NT2/D1 (cell line): ENCODE measurements at regions not wholly inside any gene's neighbourhood (a gene's known extent, or its start where the extent isn't known, plus 50 kb on each side); places are given as distances from the start of the nearest gene placed in this dataset.

Experiments used
- DNase-seq: peaks from one replicate; pipeline ENCODE4 v3.0.0-alpha.2; 2011; ENCODE audit warnings: low read depth, low spot score
- H3K27me3 ChIP-seq: 2 replicates; pipeline ENCODE4 v1.6.0; 2011; ENCODE audit warnings: mild to moderate bottlenecking; ENCODE audit not compliant: insufficient read length, insufficient read depth
- H3K36me3 ChIP-seq: 2 replicates; pipeline ENCODE4 v1.6.1; 2011; ENCODE audit warnings: mild to moderate bottlenecking, low read length, mixed read lengths; ENCODE audit not compliant: insufficient read depth, insufficient read length
- H3K4me1 ChIP-seq: 2 replicates; pipeline ENCODE4 v1.5.1; 2011; ENCODE audit not compliant: insufficient read depth, insufficient read length
- H3K4me3 ChIP-seq: 2 replicates; pipeline ENCODE4 v1.5.1; 2011; ENCODE audit warnings: low read depth; ENCODE audit not compliant: insufficient read length
- H3K9ac ChIP-seq: 2 replicates; pipeline ENCODE4 v1.6.0; 2011; ENCODE audit warnings: low read depth; ENCODE audit not compliant: insufficient read length
- H3K9me3 ChIP-seq: 2 replicates; pipeline ENCODE4 v1.5.1; 2011; ENCODE audit warnings: mild to moderate bottlenecking, low read length; ENCODE audit not compliant: insufficient read depth
- SUZ12 ChIP-seq: IDR thresholded peaks from 2 replicates; pipeline ENCODE4 v1.6.1; 2011; ENCODE audit not compliant: insufficient read length, insufficient read depth; ENCODE audit errors: extremely low read depth
- YY1 ChIP-seq: IDR thresholded peaks from 2 replicates; pipeline ENCODE4 v1.6.1; 2011; ENCODE audit not compliant: insufficient read length, insufficient read depth
- ZNF274 ChIP-seq: IDR thresholded peaks from 2 replicates; pipeline ENCODE4 v1.6.1; 2011; ENCODE audit warnings: mild to moderate bottlenecking, low read depth, low read length

DNA sequence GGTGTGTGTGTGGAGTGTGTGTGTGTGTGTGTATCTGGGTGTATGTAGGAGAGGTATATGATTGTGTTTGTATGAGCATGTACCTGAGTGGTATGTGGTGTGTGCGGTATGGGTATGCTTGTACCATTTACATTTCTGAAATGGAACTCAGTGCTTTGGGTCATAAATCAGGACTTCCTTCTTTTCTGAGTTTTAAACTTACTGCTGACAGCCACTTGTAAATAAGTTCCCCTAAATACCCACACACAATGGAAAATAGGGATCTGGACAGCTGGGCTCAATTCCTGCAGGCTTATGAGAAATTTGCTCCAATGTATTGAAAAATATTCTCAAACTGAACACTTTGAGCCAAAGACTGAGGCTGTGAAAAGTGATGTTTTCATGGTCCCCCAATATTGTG lies 293.6 kb downstream of the HLX start:
- Histone ChIP-seq H3K9me3 (peaks cover 19% of the 10 kb centered on the region), H3K36me3 (no peaks in the 10 kb centered on the region)
- TF ChIP-seq SUZ12, result no peak
- no peak for TF ChIP-seq ZNF274
- TF ChIP-seq YY1, result no peak

DNA sequence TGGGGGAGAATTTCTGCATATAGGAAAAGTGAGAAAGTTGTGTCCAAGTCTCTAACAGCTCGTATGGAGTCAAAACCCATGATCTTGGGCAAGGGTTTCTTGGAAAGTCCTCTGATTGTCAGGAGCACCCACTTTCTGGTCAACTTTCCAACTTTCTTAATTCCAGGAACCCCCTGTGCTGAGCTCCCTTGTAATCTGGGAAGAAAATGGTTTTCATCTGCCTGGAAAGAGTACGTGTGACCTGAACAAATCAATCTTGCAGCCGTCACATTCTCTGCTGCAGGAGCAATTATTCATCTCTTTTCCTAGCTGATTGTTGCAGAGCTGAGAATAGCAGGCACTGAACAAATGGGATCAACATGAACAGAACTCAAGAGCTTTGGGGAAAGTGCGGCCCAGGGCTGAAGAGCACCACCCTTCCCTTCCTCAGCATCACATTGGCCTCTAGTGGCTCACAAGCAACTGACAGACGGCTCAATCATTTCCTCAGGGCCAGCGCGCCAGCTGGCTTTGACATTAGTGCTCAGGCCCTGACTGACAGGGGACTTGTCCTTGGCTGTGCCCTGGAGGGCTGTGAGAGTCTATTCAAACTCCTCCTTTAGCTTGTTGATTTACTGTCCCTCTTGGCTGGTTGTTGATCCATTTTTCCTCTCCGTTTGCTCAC lies 295.2 kb downstream of the HLX start:
- H3K36me3 ChIP-seq, result no peaks in the 10 kb centered on the region
- H3K4me1 ChIP-seq, result peaks cover 2% of the 10 kb centered on the region
- H3K4me3 ChIP-seq, result no peak overlapping the region
- DNase-seq, result peak; percentile 40
- H3K9me3 ChIP-seq, result peaks cover 19% of the 10 kb centered on the region
- TF ChIP-seq ZNF274, result no peak
- no peak for TF ChIP-seq SUZ12
- TF ChIP-seq YY1, result no peak
- no peaks in the 10 kb centered on the region for H3K27me3 ChIP-seq
- no peak overlapping the region for H3K9ac ChIP-seq

More for the DNA sequence above, 293.6 kb downstream of the HLX start:
- peaks cover 2% of the 10 kb centered on the region for H3K4me1 ChIP-seq
- no peak overlapping the region for H3K9ac ChIP-seq
- H3K4me3 ChIP-seq, result no peak overlapping the region
- no peaks in the 10 kb centered on the region for H3K27me3 ChIP-seq
- no peak for DNase-seq

DNA sequence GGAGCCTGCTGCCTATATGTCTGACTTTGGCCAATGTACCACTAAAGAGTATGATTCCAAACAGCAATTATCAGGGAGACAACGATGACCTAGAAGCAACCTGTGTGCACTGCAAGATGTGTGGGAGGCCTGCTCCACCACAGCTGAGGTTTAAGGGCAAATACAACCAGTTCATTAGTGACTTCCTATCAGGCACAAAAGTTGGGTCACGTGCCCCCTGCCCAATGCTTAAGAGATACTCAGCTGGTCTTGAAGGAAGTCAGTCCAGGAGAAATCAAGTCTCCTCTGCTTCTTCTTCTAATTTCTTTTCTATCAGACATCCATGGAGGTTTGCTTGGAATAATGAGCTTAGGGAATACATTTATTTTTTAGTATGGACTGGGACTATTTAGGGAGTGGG lies 296.0 kb downstream of the HLX start:
- Histone ChIP-seq H3K4me1 (peaks cover 2% of the 10 kb centered on the region), H3K27me3 (no peaks in the 10 kb centered on the region), H3K9ac (no peak overlapping the region), H3K9me3 (peaks cover 19% of the 10 kb centered on the region), H3K4me3 (no peak overlapping the region), H3K36me3 (no peaks in the 10 kb centered on the region)
- no peak for DNase-seq
- no peak for TF ChIP-seq ZNF274

DNA sequence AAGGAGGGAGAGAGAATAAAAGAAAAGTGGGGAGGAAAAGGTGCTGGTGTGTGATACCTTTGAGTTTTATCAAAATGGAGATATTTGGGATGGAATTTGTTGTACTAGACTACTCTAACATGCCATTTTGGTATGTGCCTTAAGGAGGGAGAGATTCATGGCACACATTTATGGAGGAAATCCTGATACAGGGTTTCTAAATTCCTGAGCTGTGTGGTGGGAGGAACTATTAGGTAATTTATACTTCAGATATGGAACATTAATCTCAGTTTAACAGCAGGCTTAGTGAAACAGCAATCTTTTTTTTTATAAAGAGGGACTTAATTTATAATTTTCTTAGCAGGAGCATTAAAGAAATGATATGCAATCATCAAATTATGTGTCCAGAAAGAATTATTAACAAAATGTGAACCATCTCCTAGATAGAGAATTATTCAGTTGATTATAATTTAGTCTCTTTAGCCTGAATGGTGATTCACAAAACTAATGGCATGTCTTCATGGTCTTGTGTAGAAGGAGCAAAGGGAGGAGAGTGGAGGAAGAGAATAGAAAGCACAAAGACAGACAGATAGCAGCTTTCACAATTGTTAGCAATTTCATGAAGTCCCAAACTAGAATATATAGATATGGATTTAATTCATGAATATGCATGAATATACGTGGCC lies 301.6 kb downstream of the HLX start:
- TF ChIP-seq YY1, result no peak
- TF ChIP-seq SUZ12, result no peak
- no peak for TF ChIP-seq ZNF274
- no peaks in the 10 kb centered on the region for H3K4me1 ChIP-seq
- DNase-seq, result no peak
- H3K36me3 ChIP-seq, result no peaks in the 10 kb centered on the region
- no peaks in the 10 kb centered on the region for H3K27me3 ChIP-seq
- no peak overlapping the region for H3K4me3 ChIP-seq
- no peak overlapping the region for H3K9ac ChIP-seq
- H3K9me3 ChIP-seq, result no peaks in the 10 kb centered on the region

DNA sequence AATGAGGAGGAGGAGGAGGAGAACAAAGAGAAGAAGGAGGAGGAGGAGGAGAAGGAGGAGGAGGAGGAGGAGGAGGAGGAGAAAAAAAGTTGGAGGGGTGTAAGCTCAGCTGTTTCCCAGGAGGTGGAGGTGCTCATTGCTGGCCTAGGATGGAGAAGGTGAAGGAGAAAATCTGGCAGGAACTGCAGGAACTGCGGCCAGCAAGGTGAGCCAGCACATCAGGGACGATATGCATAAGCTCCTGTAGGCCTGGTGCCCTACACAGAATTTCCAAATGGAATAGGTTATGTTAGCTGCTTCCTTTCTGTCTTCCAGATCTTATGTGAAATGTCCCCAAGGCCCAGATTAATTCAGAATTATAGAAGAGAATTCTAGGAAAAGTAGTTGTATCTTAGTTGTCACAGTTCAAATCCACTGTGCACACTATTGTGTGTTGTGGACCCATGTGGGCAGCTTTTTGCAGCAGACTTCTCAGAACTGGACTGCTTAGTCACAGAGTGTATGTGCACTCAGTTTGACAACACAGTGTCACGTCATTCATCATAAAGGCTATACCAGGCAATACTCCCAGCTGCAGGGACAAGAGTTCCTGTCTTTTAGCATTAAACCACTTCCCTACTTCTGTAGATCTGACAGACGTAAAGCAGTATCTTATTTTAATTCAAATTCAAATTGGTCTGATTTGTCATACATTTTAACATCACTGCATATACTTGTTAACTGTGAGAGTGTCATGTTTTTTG lies 303.7 kb downstream of the HLX start:
- Histone ChIP-seq H3K4me1 (no peaks in the 10 kb centered on the region), H3K9ac (no peak overlapping the region), H3K4me3 (no peak overlapping the region), H3K9me3 (no peaks in the 10 kb centered on the region; the same call in none of the 2 replicates), H3K36me3 (no peaks in the 10 kb centered on the region), H3K27me3 (no peaks in the 10 kb centered on the region)
- TF ChIP-seq ZNF274, result no peak
- TF ChIP-seq SUZ12, result no peak
- DNase-seq, result no peak

DNA sequence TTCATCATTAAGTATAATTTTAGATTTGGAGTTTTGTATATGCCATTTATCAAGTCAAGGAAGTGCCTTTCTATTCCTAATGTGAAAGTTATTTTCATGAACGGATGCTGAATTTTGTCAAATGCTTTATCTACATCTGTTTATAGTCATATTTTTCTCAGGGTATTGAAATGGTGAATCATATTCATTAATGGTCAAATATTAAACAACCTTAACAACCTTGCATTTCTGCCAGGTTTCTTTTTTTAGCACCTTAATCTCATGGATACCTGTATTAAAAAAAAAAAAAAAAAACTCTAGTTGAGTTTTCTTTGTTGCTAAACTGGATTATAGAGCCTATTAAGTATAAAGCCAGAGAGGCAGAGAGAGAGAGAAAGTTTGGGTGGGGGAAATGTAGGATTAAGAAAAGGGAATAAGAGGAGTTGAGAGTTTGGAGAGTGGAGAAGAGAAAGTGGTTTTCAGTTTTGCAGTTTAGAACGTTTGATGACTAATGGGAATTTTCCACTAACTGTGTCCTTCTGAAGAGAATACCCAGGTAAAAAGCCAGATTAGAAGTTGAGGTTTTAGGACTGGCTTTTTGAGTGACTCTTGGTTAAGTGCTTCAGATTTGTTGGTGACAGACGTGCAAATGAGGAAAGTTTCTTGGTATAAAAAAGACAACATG lies 305.0 kb downstream of the HLX start:
- Histone ChIP-seq H3K4me1 (no peaks in the 10 kb centered on the region), H3K9ac (no peak overlapping the region), H3K9me3 (no peaks in the 10 kb centered on the region; the same call in none of the 2 replicates), H3K27me3 (no peaks in the 10 kb centered on the region), H3K4me3 (no peak overlapping the region), H3K36me3 (no peaks in the 10 kb centered on the region)
- no peak for DNase-seq
- TF ChIP-seq ZNF274, result no peak
- TF ChIP-seq YY1, result no peak
- no peak for TF ChIP-seq SUZ12

DNA sequence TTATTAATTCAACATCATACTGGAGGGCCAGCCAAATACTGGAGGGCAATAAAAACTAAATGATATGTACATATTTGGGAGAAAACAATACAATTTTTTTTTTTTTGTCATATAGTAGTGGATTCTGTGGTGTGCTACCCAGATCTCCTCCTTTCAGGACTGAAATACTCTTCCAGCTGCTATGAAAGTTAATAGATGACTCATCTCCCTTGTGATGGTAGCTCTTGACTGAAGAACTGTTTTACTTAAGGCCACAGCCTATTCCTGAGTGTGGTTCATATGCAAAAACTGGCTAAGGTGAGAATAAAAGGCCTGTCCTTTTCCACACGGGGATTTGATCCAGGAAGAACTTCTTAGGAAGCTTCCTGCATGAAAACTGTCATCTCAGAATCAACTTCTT lies 307.9 kb downstream of the HLX start:
- no peaks in the 10 kb centered on the region for H3K27me3 ChIP-seq
- no peaks in the 10 kb centered on the region; the same call in none of the 2 replicates for H3K9me3 ChIP-seq
- no peak for TF ChIP-seq ZNF274
- TF ChIP-seq YY1, result no peak
- TF ChIP-seq SUZ12, result no peak
- DNase-seq, result no peak
- H3K36me3 ChIP-seq, result no peaks in the 10 kb centered on the region
- H3K4me3 ChIP-seq, result no peak overlapping the region
- H3K4me1 ChIP-seq, result no peaks in the 10 kb centered on the region
- H3K9ac ChIP-seq, result no peak overlapping the region
